Body of pancreas (tissue), 4 donors: ENCODE measurements at regions not wholly inside any gene's neighbourhood (a gene's known extent, or its start where the extent isn't known, plus 50 kb on each side); places are given as distances from the start of the nearest gene placed in this dataset.
"Not testable (repeated sequence)": the region's sequence is repeated elsewhere in the genome, so short reads cannot be mapped to it uniquely, and the experiment has no call there.

Experiments used
- CTCF ChIP-seq, 7 experiments: fragments of 450-650 bp in 4 of 7; fragments of 200-600 bp in 3 of 7; sonication (generic) in 3 of 7; IDR thresholded peaks; one replicate each; pipeline ENCODE4 v1.5.1; 2016 to 2019; ENCODE audit warnings: antibody characterized with exemption in 7 of 7
- POLR2A ChIP-seq, 3 donors: fragments of 450-650 bp; IDR thresholded peaks; one replicate each; pipeline ENCODE4 v1.6.1; 2016; ENCODE audit warnings: antibody characterized with exemption in 3 of 3, mild to moderate bottlenecking in 2 of 3

- not testable (repeated sequence) for TF ChIP-seq CTCF, POLR2A (IDR thresholded peaks at IDR 0.05)
These were observed 186.8 kb downstream of the USP22 start for GRCh38 chr17:20855910-20856470.
